H7 (cell line): ENCODE measurements at regions not wholly inside any gene's neighbourhood (a gene's known extent, or its start where the extent isn't known, plus 50 kb on each side); places are given as distances from the start of the nearest gene placed in this dataset.
"Not testable (repeated sequence)": the region's sequence is repeated elsewhere in the genome, so short reads cannot be mapped to it uniquely, and the experiment has no call there.

Experiments
- DNase-seq: peaks from one replicate; pipeline ENCODE4 v3.0.0; 2012
- H3K27me3 ChIP-seq: 2 replicates; pipeline ENCODE4 v1.6.0; 2011; ENCODE audit warnings: mild to moderate bottlenecking, low read length; ENCODE audit not compliant: control insufficient read depth, insufficient read depth
- H3K36me3 ChIP-seq: replicated peaks from 2 replicates; pipeline ENCODE4 v1.5.1; 2011; ENCODE audit warnings: low read length; ENCODE audit not compliant: control insufficient read depth, insufficient read depth
- H3K4me3 ChIP-seq: 2 replicates; pipeline ENCODE4 v1.5.1; 2011; ENCODE audit warnings: low read depth, mild to moderate bottlenecking, control low read depth, low read length, moderate library complexity; ENCODE audit not compliant: insufficient read depth

DNA sequence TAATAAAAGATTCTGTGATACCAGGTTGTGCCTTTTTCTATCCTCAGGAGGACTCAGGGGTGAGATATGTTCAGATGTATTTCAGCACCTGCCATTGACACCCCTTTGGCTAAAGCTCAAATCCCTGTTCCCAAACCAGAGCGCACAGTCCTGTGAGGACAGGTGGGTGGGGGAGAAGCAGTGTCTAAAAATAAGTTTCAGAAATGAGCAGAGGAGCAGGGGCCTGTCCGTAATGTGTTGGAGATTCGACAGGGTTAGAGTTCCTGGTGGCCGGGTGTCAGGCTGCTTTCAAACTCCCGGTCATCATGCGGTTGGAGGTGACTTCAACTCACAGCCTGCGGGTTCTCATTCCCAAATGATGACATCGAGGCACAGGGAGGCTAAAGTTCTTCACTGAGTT lies 211.5 kb downstream of the KLF6 start:
- Histone ChIP-seq H3K27me3 (no peaks in the 10 kb centered on the region), H3K4me3 (no peak overlapping the region), H3K36me3 (no peaks in the 10 kb centered on the region)
- DNase-seq: no peak

DNA sequence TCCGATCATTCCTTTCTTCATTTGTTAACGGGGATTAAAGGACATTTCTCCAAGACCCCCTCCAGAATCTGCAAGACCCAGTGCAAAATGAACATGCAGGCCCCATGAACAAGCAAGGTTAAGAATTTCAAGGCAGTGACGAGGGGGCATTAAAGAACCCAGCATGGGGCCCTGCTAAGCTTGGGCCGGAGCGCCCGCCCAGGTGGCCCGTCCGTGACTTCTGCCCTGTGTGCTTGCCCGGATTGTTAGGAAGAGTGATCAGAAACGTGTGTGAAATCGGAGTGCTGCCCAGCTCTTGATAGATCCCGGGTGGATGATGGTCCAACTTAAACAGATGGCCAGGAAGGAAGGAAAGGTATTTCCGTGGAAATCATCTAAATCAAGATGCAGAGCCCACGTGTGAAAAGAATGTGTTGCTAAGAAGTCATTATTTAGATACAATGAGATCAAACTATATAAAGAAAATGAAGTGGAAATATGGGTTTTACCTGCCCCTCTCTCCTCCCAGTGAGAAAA lies 213.6 kb downstream of the KLF6 start:
- H3K27me3 ChIP-seq: no peaks in the 10 kb centered on the region
- DNase-seq: no peak
- no peak overlapping the region for H3K4me3 ChIP-seq
- H3K36me3 ChIP-seq: no peaks in the 10 kb centered on the region

DNA sequence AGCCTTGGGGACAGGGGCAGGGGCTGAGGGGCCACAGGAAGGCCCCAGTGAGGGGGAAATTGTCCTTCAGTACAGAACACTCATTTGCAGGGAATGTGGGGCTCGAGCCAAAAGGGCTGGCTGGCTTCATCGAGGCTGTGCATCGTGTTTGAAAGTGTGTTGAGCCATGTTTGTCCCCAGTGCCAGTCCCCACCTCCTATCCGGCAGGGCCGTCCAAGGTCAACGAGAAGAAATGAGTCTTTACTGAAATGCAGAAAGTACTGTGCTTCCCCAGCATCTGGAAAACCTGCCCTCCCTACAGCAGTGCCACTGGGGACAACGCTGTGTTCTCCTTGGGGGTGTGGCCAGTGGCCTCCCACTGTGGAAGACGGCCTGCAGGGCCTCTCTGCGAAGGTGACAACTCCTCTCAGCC lies 214.1 kb downstream of the KLF6 start:
- Histone ChIP-seq H3K4me3 (no peak overlapping the region), H3K27me3 (no peaks in the 10 kb centered on the region), H3K36me3 (no peaks in the 10 kb centered on the region)
- peak; percentile 39 for DNase-seq

DNA sequence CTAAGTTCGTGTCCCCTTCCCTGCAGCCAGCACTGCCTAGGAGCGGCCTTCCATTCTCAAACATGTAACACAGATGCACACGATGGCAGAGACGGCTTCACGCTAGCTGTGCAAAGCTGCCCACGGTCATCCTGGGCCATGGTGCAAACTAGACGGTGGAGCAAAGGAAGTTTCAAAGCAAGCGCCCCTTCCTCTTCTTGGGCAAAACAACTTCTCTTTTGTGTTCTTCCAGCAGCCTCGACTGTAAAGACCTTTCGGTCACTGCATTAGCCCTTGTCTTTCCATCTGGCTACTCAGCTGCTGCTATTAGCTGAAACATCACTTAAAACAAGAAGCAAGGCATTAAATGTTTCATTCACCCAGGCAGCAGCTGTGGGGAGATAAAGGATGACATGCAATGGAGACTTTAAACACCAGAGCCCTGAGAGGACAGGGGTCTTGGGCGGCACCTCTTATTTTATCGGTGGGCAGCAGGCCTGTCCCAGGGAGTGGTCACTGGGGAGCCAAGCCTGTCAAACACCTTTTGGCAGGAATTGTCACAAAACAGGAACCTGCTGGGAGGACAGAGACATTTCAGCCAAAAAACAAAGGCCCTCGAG lies 214.8 kb downstream of the KLF6 start:
- H3K27me3 ChIP-seq: no peaks in the 10 kb centered on the region
- DNase-seq: no peak
- H3K36me3 ChIP-seq: no peaks in the 10 kb centered on the region
- H3K4me3 ChIP-seq: no peak overlapping the region

DNA sequence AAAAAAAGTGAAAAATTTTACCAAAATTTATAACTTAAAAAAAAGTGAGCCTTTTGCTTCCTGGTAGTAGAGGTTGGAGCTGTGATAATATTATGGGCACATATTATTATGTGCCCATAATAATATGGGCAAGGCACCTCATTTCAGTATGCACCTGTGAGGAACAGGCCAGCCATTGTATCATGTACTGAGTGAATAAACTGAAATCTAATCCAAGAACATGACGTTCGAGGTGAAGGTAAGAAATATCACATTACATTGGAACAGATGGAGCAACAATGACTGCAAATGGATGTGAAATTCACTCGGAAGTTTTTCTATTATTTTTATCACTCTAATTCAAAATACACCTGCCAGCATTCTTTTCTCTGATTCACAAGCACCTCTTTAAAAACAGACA lies 216.0 kb downstream of the KLF6 start:
- DNase-seq: no peak
- H3K36me3 ChIP-seq: no peaks in the 10 kb centered on the region
- no peaks in the 10 kb centered on the region for H3K27me3 ChIP-seq
- no peak overlapping the region for H3K4me3 ChIP-seq

DNA sequence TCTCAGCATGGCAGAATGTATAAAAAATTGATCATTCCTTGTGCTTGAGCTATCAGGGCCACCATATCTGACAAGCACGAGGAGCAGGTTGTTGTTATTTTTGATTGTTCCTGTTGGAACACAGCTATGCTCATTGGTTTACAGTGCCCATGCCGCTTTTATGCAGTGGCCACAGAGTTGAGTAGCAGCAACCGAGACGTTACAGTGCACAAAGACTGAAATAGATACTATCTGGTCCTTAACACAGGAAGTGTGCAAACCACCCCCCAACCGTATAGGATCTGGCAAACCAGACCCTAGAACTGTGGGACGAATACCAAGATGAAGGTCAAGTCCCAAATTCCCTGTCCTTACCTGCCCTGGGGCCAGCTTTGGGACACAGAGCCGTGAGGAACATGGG lies 216.6 kb downstream of the KLF6 start:
- H3K27me3 ChIP-seq: no peaks in the 10 kb centered on the region
- H3K36me3 ChIP-seq: no peaks in the 10 kb centered on the region
- H3K4me3 ChIP-seq: no peak overlapping the region
- DNase-seq: no peak

DNA sequence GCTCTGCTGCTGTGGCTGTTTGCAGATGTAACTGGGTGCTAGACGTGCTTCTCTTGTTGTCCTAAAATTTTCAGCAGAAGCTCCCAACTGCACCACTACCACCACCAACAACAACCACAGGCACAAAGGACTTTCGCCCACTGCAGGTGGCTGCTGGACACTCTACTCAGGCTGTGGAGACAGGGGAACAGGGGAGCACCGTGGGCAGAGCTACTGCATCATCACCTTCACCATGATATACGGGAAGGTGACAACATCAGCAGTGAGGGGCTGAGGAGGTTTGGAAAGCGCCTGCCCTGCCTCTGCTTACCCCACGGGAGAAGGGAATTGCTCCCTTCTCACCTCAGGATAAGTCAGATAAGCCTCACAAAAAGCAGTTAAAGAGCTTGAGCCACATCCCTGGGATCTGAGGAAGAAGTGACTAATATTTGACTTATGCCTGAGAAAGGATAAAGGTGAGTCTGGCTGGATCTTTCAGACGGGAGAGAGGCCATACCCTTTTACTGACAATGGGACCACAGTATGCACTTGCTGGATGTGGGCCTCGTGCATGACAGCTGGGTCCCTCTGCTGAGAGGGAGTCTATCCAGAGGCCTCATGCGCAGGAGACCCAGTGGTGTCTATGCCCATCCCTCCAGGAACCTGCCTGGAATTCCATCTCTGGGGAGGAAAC lies 217.6 kb downstream of the KLF6 start:
- Histone ChIP-seq H3K4me3 (no peak overlapping the region), H3K27me3 (no peaks in the 10 kb centered on the region), H3K36me3 (no peaks in the 10 kb centered on the region)
- DNase-seq: no peak

DNA sequence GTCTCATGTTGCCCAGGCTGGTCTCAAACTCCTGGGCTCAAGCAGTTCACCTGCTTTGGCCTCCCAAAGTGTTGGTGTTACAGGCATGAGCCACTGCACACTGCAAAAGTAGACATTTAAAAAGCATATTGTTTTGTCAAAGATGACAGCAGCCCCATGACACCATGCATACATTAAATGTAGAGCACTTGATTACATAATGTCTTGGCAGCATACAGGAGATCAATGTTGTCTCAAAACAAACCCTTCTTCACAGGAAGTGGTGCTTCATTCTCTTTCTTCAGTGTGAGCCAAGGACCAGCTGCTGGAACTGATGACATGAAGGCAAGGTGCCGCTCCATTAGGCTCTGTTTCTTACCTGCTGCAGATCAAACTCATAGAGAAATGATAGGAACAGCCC lies 218.4 kb downstream of the KLF6 start:
- DNase-seq: no peak
- no peaks in the 10 kb centered on the region for H3K36me3 ChIP-seq
- no peaks in the 10 kb centered on the region for H3K27me3 ChIP-seq
- no peak overlapping the region for H3K4me3 ChIP-seq

DNA sequence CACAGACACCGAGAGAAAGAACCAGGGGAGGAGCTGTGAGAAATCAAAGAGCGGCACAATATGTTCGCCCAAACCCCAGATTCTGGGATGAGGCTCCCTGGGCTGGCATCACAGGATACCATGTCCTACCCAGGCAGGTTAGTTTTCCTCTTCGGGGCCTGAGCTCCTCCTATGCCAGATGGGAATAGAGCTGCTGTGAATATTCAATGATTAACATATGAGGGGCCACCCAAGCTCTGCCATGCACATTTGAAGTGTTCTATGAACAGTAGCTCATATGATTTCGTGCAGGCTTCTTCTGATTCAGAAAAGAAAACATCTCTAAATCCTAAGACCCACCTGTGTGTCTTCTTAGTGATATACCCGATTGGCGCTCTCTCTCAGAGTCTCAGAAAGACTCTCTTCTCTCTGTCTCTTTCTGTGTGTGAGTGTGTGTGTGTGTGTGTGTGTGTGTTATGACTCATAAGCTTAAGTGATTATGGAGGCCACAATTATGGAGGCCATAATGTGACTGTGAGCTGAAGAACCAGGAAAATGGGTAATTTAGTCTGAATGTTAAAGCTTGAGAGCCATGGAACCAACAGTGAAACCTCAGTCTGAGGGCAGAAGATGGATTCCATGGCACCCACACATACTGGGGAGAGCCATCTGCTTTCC lies 220.5 kb downstream of the KLF6 start:
- Histone ChIP-seq H3K4me3 (no peak overlapping the region), H3K27me3 (no peaks in the 10 kb centered on the region), H3K36me3 (no peaks in the 10 kb centered on the region)
- no peak for DNase-seq

DNA sequence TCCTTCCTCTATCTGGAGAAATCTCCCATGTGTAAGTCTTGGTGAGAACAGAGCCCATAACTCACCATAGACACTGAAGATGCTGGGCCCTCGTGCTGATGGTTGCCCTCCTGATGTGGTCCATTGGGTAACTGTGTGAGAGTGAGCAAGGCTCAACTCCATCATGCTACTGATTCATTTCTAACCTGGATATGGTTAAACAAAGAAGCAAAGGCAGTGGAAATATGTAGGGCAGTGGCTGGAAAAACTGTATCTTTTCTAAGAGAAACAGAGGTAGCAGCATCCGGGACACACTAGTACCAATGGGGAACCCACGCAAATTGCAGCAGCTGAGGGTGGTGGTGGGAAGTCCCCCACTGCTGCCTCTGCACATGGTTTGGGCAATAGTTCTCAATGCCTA lies 221.7 kb downstream of the KLF6 start:
- no peak for DNase-seq
- no peaks in the 10 kb centered on the region for H3K27me3 ChIP-seq
- no peak overlapping the region for H3K4me3 ChIP-seq
- no peaks in the 10 kb centered on the region for H3K36me3 ChIP-seq

DNA sequence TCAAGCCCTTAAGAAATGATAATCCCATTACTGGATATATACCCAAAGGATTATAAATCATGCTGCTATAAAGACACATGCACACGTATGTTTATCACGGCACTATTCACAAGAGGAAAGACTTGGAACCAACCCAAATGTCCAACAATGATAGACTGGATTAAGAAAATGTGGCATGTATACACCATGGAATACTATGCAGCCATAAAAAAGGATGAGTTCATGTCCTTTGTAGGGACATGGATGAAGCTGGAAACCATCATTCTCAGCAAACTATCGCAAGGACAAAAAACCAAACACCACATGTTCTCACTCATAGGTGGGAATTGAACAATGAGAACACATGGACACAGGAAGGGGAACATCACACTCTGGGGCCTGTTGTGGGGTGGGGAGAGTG lies 224.4 kb downstream of the KLF6 start:
- DNase-seq: not testable (repeated sequence)

DNA sequence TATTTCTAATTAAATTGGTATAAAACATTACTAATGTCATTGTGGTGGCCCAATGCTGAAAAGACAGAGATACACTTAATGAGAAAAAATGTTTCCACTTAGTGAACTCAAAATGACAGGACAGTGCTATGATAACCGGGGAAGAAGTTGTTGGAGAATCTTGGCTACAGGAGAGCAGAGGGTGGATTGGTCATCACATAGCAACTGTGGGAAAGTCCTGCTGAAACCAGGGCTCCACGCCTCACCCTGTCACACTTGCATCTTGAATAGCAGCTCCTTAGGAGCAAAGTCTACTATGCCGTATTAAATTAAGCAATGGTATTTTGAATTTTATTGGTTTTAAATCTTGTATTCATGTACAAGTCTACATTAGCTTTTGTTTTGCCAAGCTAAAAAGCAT lies 225.5 kb downstream of the KLF6 start:
- Histone ChIP-seq H3K4me3 (no peak overlapping the region), H3K27me3 (no peaks in the 10 kb centered on the region), H3K36me3 (no peaks in the 10 kb centered on the region)
- no peak for DNase-seq

More for the DNA sequence above, 224.4 kb downstream of the KLF6 start:
- H3K27me3 ChIP-seq, H3K36me3 ChIP-seq, H3K4me3 ChIP-seq: not testable (repeated sequence)

DNA sequence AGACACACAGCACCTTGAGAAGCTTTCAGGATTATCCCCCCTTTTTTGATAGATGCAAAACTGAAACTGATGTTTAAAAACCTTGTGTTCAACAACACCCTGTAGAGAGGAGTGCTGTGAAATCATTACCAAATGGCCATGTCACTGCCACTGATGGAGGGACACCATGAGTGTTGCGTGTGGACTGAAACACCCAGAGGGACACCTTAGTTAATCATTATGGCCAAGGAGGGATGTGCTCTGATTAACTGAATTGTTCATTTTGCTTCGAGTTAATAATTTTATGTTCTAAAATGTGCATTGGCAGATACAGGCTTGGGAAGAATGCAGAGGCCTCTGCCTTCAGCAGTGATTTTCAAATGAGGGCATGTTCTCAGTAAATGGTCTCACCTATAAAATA lies 226.0 kb downstream of the KLF6 start:
- Histone ChIP-seq H3K4me3 (no peak overlapping the region), H3K36me3 (no peaks in the 10 kb centered on the region), H3K27me3 (no peaks in the 10 kb centered on the region)
- DNase-seq: no peak

DNA sequence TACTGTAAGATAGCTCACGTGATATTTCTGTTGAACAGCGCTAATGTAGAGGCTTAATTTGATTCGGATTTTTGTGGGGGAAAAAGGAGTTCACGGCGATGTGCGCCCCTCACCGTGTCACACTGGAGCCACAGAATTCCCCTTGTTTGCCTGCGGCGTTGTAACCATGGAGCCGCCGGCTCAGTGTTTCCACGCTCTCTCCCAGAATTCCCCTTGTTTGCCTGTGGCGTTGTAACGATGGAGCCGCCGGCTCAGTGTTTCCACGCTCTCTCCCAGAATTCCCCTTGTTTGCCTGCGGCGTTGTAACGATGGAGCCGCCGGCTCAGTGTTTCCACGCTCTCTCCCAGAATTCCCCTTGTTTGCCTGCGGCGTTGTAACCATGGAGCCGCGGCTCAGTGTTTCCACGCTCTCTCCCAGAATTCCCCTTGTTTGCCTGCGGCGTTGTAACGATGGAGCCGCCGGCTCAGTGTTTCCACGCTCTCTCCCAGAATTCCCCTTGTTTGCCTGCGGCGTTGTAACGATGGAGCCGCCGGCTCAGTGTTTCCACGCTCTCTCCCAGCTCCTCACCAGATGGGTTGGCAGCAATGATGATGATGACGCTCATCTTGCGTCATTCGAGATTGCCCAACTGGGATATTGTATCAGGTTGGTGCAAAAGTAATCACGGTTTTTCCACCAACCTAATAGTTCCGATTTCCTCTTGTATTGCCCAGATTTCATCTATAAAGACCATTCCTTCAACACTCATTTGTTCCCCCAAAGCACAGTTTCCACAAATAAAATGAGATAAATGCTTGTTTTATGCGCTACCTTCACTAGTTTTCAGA lies 228.6 kb downstream of the KLF6 start:
- H3K27me3 ChIP-seq, DNase-seq, H3K4me3 ChIP-seq, H3K36me3 ChIP-seq: not testable (repeated sequence)
